H1 (cell line): ENCODE measurements at regions not wholly inside any gene's neighbourhood (a gene's known extent, or its start where the extent isn't known, plus 50 kb on each side); places are given as distances from the start of the nearest gene placed in this dataset.

Experiments used
- CTCF ChIA-PET: fragments of 300-600 bp; sonication (Branson Sonifier 250); formaldehyde crosslinking; loops from one replicate; lab custom pipeline; 2021; ENCODE audit not compliant: partially characterized antibody; lab: Charles Lee
- POLR2A ChIA-PET: fragments of 300-600 bp; sonication (Branson Sonifier 250); formaldehyde crosslinking; loops from one replicate; lab custom pipeline; 2021; ENCODE audit warnings: inconsistent platforms; ENCODE audit not compliant: partially characterized antibody; lab: Charles Lee
- DNase-seq, 2 experiments: peaks; one replicate each; pipeline versions ENCODE4 v3.0.0 to v3.0.0-alpha.2; 2010 to 2022; ENCODE audit warnings: low spot score in 2 of 2, low read depth in 1 of 2, mixed read lengths in 1 of 2
- FAIRE-seq: peaks from 2 replicates; lab custom pipeline; 2011; peaks lifted over from hg19 to GRCh38; lab: Jason Lieb, UNC
- H2AFZ ChIP-seq: 2 replicates; pipeline ENCODE4 v1.8.1; 2012; ENCODE audit warnings: low read length, inconsistent platforms
- H2AK5ac ChIP-seq: 2 replicates; pipeline ENCODE4 v1.6.1; 2013; ENCODE audit warnings: low read depth, low read length
- H2BK120ac ChIP-seq: replicated peaks from 2 replicates; pipeline ENCODE3; 2013; ENCODE audit warnings: low read depth, low read length, inconsistent platforms
- H2BK12ac ChIP-seq: 2 replicates; pipeline ENCODE4 v1.6.1; 2013; ENCODE audit warnings: low read depth, low read length
- H2BK15ac ChIP-seq: 2 replicates; pipeline ENCODE4 v1.6.1; 2013; ENCODE audit warnings: low read length
- H2BK20ac ChIP-seq: 2 replicates; pipeline ENCODE4 v1.6.1; 2013; ENCODE audit warnings: low read length
- H2BK5ac ChIP-seq: 2 replicates; pipeline ENCODE4 v1.6.1; 2013; ENCODE audit warnings: low read depth, low read length
- H3K14ac ChIP-seq: 2 replicates; pipeline ENCODE4 v1.6.1; 2013; ENCODE audit warnings: inconsistent platforms; ENCODE audit not compliant: insufficient read length
- H3K18ac ChIP-seq: 2 replicates; pipeline ENCODE4 v1.6.1; 2013; ENCODE audit warnings: low read length; ENCODE audit errors: extremely low read depth
- H3K23ac ChIP-seq: 2 replicates; pipeline ENCODE4 v1.6.1; 2013; ENCODE audit warnings: inconsistent platforms; ENCODE audit not compliant: insufficient read length
- H3K23me2 ChIP-seq: 2 replicates; pipeline ENCODE4 v1.6.1; 2013; ENCODE audit warnings: low read depth, low read length
- H3K27ac ChIP-seq: 2 replicates; pipeline ENCODE4 v1.6.1; 2011; ENCODE audit warnings: low read depth, low read length, inconsistent platforms
- H3K27me3 ChIP-seq, 4 experiments: replicated peaks in 1 of 4; 1 replicate in 1 of 4; 2 replicates in 3 of 4; pipeline versions ENCODE4 v1.6.1 to v1.8.1; 2011 to 2013; ENCODE audit warnings: low read length in 3 of 4, mild to moderate bottlenecking in 3 of 4, inconsistent platforms in 2 of 4, mixed read lengths in 2 of 4, moderate library complexity in 1 of 4; ENCODE audit not compliant: control insufficient read depth in 3 of 4, insufficient read depth in 3 of 4; ENCODE audit errors: extremely low read depth in 1 of 4
- H3K36me3 ChIP-seq, 4 experiments: 2 replicates each; pipeline versions ENCODE4 v1.6.1 to v1.8.1; 2011 to 2013; ENCODE audit warnings: mild to moderate bottlenecking in 4 of 4, low read length in 3 of 4, moderate library complexity in 2 of 4, control low read depth in 1 of 4, inconsistent platforms in 1 of 4; ENCODE audit not compliant: insufficient read depth in 4 of 4, control insufficient read depth in 2 of 4
- H3K4ac ChIP-seq: replicated peaks from 2 replicates; pipeline ENCODE3; 2013; ENCODE audit warnings: low read length, low read depth, mixed read lengths, inconsistent platforms; ENCODE audit not compliant: insufficient read length
- H3K4me1 ChIP-seq, 4 experiments: replicated peaks in 1 of 4; 1 replicate in 1 of 4; 2 replicates in 3 of 4; pipeline versions ENCODE4 v1.6.1 to v1.8.1; 2011 to 2013; ENCODE audit warnings: low read length in 3 of 4, inconsistent platforms in 2 of 4, mixed read lengths in 1 of 4; ENCODE audit not compliant: insufficient read depth in 4 of 4, control insufficient read depth in 3 of 4
- H3K4me2 ChIP-seq, 2 experiments: 2 replicates each; pipeline versions ENCODE4 v1.6.1 to v1.8.1; 2011 to 2013; ENCODE audit warnings: low read depth in 2 of 2, low read length in 2 of 2, control low read depth in 1 of 2, inconsistent platforms in 1 of 2, mild to moderate bottlenecking in 1 of 2; ENCODE audit not compliant: insufficient read depth in 1 of 2
- H3K4me3 ChIP-seq, 4 experiments: fragments of 200-600, 300-600 bp in 1 of 4; sonication (generic), shearing (Covaris generic), sonication (Bioruptor Twin) in 1 of 4; 2 replicates each; pipeline versions ENCODE4 v1.5.1 to v1.8.1; 2011 to 2016; ENCODE audit warnings: low read length in 4 of 4, low read depth in 3 of 4, control low read depth in 2 of 4, inconsistent platforms in 2 of 4, mild to moderate bottlenecking in 2 of 4, mixed read lengths in 1 of 4, moderate library complexity in 1 of 4; ENCODE audit not compliant: insufficient read depth in 2 of 4; ENCODE audit errors: extremely low read depth in 1 of 4
- H3K56ac ChIP-seq: replicated peaks from 2 replicates; pipeline ENCODE3; 2013; ENCODE audit warnings: low read depth, mild to moderate bottlenecking, mixed read lengths, low read length, inconsistent platforms; ENCODE audit not compliant: insufficient read length
- H3K79me1 ChIP-seq: 2 replicates; pipeline ENCODE4 v1.6.1; 2013; ENCODE audit warnings: low read depth, low read length, control low read depth
- H3K79me2 ChIP-seq, 2 experiments: 2 replicates each; pipeline versions ENCODE4 v1.6.1 to v1.8.1; 2012 to 2013; ENCODE audit warnings: low read length in 2 of 2, mild to moderate bottlenecking in 2 of 2, inconsistent platforms in 1 of 2; ENCODE audit not compliant: insufficient read depth in 2 of 2, control insufficient read depth in 1 of 2
- H3K9ac ChIP-seq, 4 experiments: replicated peaks in 1 of 4; 1 replicate in 1 of 4; 2 replicates in 3 of 4; pipeline versions ENCODE4 v1.6.1 to v1.8.1; 2011 to 2013; ENCODE audit warnings: low read depth in 3 of 4, low read length in 3 of 4, control low read depth in 2 of 4, mild to moderate bottlenecking in 2 of 4, moderate library complexity in 2 of 4, inconsistent platforms in 1 of 4; ENCODE audit errors: extremely low read depth in 1 of 4
- H3K9me3 ChIP-seq, 2 experiments: 2 replicates each; pipeline versions ENCODE4 v1.6.1 to v1.8.1; 2012 to 2013; ENCODE audit warnings: mild to moderate bottlenecking in 2 of 2, moderate library complexity in 2 of 2, control low read depth in 1 of 2, inconsistent platforms in 1 of 2, low read depth in 1 of 2, low read length in 1 of 2, mixed read lengths in 1 of 2; ENCODE audit not compliant: insufficient read depth in 2 of 2
- H4K20me1 ChIP-seq, 2 experiments: replicated peaks in 1 of 2; 2 replicates each; pipeline versions ENCODE3 to v1.8.1; 2011 to 2013; ENCODE audit warnings: inconsistent platforms in 2 of 2, low read length in 2 of 2, mild to moderate bottlenecking in 1 of 2; ENCODE audit not compliant: insufficient read depth in 2 of 2, control insufficient read depth in 1 of 2
- H4K5ac ChIP-seq: 2 replicates; pipeline ENCODE4 v1.6.1; 2013; ENCODE audit warnings: low read length, low read depth, mixed read lengths, inconsistent platforms; ENCODE audit not compliant: insufficient read length
- H4K8ac ChIP-seq: 2 replicates; pipeline ENCODE4 v1.8.0; 2013; ENCODE audit warnings: mild to moderate bottlenecking, moderate library complexity, low read length, inconsistent platforms; ENCODE audit not compliant: insufficient read depth; ENCODE audit errors: extremely low read depth
- H4K91ac ChIP-seq: replicated peaks from 2 replicates; pipeline ENCODE3; 2013; ENCODE audit warnings: low read length, mixed read lengths, inconsistent platforms; ENCODE audit not compliant: insufficient read length
- ASH2L ChIP-seq: fragments of 200-600, 300-600 bp; sonication (generic); IDR thresholded peaks from one replicate; pipeline ENCODE4 v1.7.1; 2017; ENCODE audit warnings: low read length
- CBX5 ChIP-seq: fragments of 300-800, 300-1000 bp; sonication (generic); IDR thresholded peaks from 2 replicates; pipeline ENCODE4 v1.7.1; 2016; ENCODE audit warnings: antibody characterized with exemption, low read length, low read depth
- CREB1 ChIP-seq: IDR thresholded peaks from 2 replicates; pipeline ENCODE4 v1.6.1; 2012; ENCODE audit warnings: inconsistent platforms
- EGR1 ChIP-seq: IDR thresholded peaks from 2 replicates; pipeline ENCODE4 v1.6.1; 2011; ENCODE audit warnings: low read depth, low read length, borderline replicate concordance
- EP300 ChIP-seq, 2 experiments: IDR thresholded peaks; 1 replicate in 1 of 2; 2 replicates in 1 of 2; pipeline ENCODE4 v1.6.1; 2011 to 2012; ENCODE audit warnings: low read depth in 2 of 2, low read length in 2 of 2, mild to moderate bottlenecking in 2 of 2, borderline replicate concordance in 1 of 2, inconsistent platforms in 1 of 2, moderate library complexity in 1 of 2
- GABPA ChIP-seq: IDR thresholded peaks from 2 replicates; pipeline ENCODE4 v1.6.1; 2011; ENCODE audit warnings: mild to moderate bottlenecking, low read length, moderate library complexity, borderline replicate concordance; ENCODE audit not compliant: insufficient read depth
- HDAC6 ChIP-seq: IDR thresholded peaks from one replicate; pipeline ENCODE4 v1.7.1; 2012; ENCODE audit warnings: low read depth, mild to moderate bottlenecking, inconsistent platforms, low read length, moderate library complexity
- JUN ChIP-seq: IDR thresholded peaks from 2 replicates; pipeline ENCODE4 v1.6.1; 2011; ENCODE audit warnings: low read depth, mild to moderate bottlenecking, improper control_type of control experiment, low read length
- KDM4A ChIP-seq: IDR thresholded peaks from one replicate; pipeline ENCODE4 v1.7.1; 2012; ENCODE audit warnings: low read depth, mild to moderate bottlenecking, moderate library complexity, low read length, inconsistent platforms; ENCODE audit not compliant: severe bottlenecking
- POLR2AphosphoS5 ChIP-seq: IDR thresholded peaks from 2 replicates; pipeline ENCODE4 v1.6.1; 2011; ENCODE audit warnings: low read depth, low read length
- POU5F1 ChIP-seq: IDR thresholded peaks from 2 replicates; pipeline ENCODE4 v1.6.1; 2011; ENCODE audit warnings: low read depth, mild to moderate bottlenecking, low read length, moderate library complexity
- RNF2 ChIP-seq: fragments of 200-900, 300-1000 bp; sonication (generic); IDR thresholded peaks from 2 replicates; pipeline ENCODE4 v1.7.1; 2016; ENCODE audit warnings: borderline replicate concordance, low read depth, mild to moderate bottlenecking, antibody characterized with exemption, low read length; ENCODE audit not compliant: poor library complexity, severe bottlenecking; ENCODE audit errors: missing control alignments
- SIX5 ChIP-seq: IDR thresholded peaks from 2 replicates; pipeline ENCODE4 v1.6.1; 2011; ENCODE audit warnings: mild to moderate bottlenecking, low read depth, low read length
- SP2 ChIP-seq: IDR thresholded peaks from 2 replicates; pipeline ENCODE4 v1.6.1; 2012; ENCODE audit warnings: mild to moderate bottlenecking, low read length, inconsistent platforms
- SP4 ChIP-seq: IDR thresholded peaks from 2 replicates; pipeline ENCODE4 v1.6.1; 2012; ENCODE audit warnings: low read length, inconsistent platforms
- SRF ChIP-seq: IDR thresholded peaks from 2 replicates; pipeline ENCODE4 v1.6.1; 2011; ENCODE audit warnings: mild to moderate bottlenecking, low read depth, low read length, moderate library complexity
- TCF12 ChIP-seq: IDR thresholded peaks from 2 replicates; pipeline ENCODE4 v1.6.1; 2011; ENCODE audit warnings: low read depth, mild to moderate bottlenecking, low read length
- WGBS, 2 experiments: shearing (Covaris generic) in 1 of 2; methylation state at CpG; one replicate each; pipeline versions ENCODE4 v1.1.6 to v1.1.7; 2013 to 2015; ENCODE audit warnings: low lambda C conversion rate in 2 of 2, mixed read lengths in 2 of 2, inconsistent platforms in 1 of 2, low coverage in 1 of 2, missing lambda C conversion rate in 1 of 2; ENCODE audit not compliant: insufficient replicate concordance in 2 of 2, insufficient coverage in 1 of 2, insufficient read length in 1 of 2; ENCODE audit errors: extremely low coverage in 1 of 2, missing lambda C conversion rate in 1 of 2; 5-methylcytosine and 5-hydroxymethylcytosine counted together

DNA sequence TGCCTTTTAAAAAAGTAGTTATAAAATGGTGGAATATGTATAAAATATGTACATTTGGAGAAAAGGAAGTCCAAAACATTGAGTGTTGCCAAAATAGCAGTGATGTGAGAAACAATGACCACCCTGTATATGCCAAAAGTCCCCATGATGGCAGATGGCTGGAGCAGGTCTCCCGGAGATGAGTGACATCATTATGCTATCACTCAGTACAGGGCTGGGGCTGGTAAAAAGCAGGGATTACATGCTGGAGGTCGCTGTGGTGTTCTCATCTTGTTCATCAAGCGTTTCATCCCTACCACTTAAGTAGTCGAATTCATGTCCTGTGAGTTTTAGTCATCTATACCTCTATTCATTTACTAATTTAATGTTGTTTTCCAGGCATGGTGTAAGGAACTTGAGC is 315.3 kb upstream of the SLC35B3 start:
- ChIA-PET POLR2A (no interaction called here), CTCF (no interaction called here)
- Histone ChIP-seq H3K23ac (no peak overlapping the region), H3K79me1 (no peaks in the 10 kb centered on the region), H3K36me3 (no peaks in the 10 kb centered on the region), H4K8ac (no peak overlapping the region), H3K27ac (no peak overlapping the region), H3K14ac (no peak overlapping the region), H3K9ac (no peak overlapping the region), H3K9me3 (no peaks in the 10 kb centered on the region), H2BK15ac (no peak overlapping the region), H4K91ac (no peak overlapping the region), H3K18ac (no peak overlapping the region), H2AK5ac (no peak overlapping the region), H2AFZ (no peak overlapping the region), H3K4ac (no peak overlapping the region), H2BK5ac (no peak overlapping the region), H3K27me3 (no peaks in the 10 kb centered on the region), H4K5ac (no peak overlapping the region), H3K4me1 (no peaks in the 10 kb centered on the region), H4K20me1 (no peaks in the 10 kb centered on the region), H3K23me2 (no peaks in the 10 kb centered on the region), H3K4me3 (no peak overlapping the region), H2BK12ac (no peak overlapping the region), H3K79me2 (no peaks in the 10 kb centered on the region), H3K56ac (no peak overlapping the region), H3K4me2 (no peak overlapping the region), H2BK120ac (no peak overlapping the region), H2BK20ac (no peak overlapping the region)
- FAIRE-seq = no peak
- WGBS, 2 experiments = 85% methylated on average over 4 of the region's 4 CpGs; no CpG with 5 or more reads in 1 of the 2 experiments
- no peak for DNase-seq
- TF ChIP-seq TCF12 = no peak
- no peak for TF ChIP-seq HDAC6
- no peak for TF ChIP-seq SRF
- no peak for TF ChIP-seq SP2
- TF ChIP-seq EGR1 = no peak
- TF ChIP-seq JUN = no peak
- no peak for TF ChIP-seq CBX5
- no peak for TF ChIP-seq SP4
- no peak for TF ChIP-seq CREB1
- TF ChIP-seq POU5F1 = no peak
- TF ChIP-seq GABPA = no peak
- no peak for TF ChIP-seq KDM4A
- TF ChIP-seq ASH2L = no peak
- no peak for TF ChIP-seq SIX5
- no peak for TF ChIP-seq POLR2AphosphoS5
- no peak for TF ChIP-seq RNF2
- TF ChIP-seq EP300 (IDR thresholded peaks at IDR 0.05; ENCODE audit: borderline replicate concordance in 1 of 2, low read depth in 2 of 2, low read length in 2 of 2) = no peak
